NCI-H1417 (cell line): ENCODE measurements at regions not wholly inside any gene's neighbourhood (a gene's known extent, or its start where the extent isn't known, plus 50 kb on each side); places are given as distances from the start of the nearest gene placed in this dataset.

Source experiments
- DNase-seq, 3 experiments: peaks; one replicate each; lab custom pipeline; 2025; lab: John Stamatoyannopoulos, UW

DNA sequence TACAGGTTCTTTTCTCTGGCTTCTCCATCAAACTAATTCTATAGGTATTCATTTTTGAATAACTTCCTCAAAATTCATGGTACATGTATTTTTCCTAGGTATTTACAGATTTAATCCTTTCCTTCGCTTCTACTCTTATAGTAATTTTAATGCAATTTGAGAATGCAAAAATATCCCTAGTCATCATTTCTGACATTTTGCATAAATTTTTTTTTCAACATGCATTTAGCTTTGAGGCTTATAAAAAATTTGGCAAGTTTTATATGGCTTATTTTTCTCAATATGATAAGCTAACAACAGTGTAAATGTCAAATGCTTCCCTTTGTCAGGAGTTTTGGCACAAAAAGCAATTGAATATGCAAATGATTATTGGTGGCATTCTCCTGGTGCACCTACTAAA, 872.6 kb downstream of the FLRT2 start:
- no peak for DNase-seq

DNA sequence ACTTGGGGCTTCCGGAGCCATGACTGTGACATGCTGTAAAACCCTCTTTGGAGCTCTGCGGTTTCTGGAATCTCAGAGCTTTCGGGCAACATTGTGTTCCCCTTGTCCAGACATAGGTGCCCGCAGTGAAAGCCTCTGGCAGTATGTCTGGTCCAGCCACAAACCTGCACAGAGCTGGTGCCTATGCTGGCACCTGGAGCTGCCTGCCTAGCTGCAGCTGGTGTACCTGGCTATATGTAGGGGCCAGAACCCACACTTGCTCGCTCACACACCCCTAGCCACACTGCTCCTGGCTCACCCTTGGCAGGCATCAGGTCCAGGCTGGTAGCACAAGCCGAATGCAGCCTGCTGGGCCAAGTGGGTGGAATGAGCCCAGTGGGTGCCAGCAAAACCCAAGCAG, 861.1 kb downstream of the FLRT2 start:
- DNase-seq, result no peak

DNA sequence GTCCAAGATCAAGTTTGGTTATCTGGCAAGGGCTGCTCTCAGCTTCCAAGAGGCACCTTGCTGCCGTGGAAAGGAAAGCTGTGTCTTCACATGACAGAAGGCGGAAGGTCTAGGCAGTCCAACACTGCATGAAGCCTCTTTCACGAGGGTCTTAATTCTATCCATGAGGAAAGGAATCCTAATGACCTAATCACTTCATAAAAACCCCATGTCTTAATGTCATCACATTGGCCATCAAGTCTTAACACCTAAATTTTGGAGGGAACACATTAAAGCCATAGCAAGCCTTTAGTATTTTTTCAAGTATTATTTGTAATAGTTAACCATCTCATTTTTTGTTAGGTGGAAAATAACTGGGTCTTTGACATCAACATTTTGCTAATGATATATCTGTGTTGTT, 858.3 kb downstream of the FLRT2 start:
- DNase-seq, result no peak

DNA sequence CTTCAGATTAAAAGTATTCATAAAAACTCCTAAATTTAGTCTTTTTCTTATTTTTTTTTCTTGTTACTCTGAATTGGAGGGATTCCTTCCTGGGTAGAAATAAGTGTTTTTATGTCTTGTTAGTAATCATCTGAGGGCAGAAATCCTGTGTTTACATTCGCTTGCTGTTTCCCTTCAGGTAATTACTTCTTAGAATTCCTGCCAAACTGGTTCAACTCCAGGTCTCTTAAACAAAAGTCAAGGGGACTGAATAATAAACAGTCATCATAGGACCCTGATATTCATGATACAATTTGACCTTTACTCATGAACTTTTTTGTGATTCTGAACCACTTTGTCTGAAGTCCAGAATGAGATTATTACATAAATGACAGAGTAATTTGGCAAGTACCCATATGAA, 843.9 kb downstream of the FLRT2 start:
- peak in 1 of 3 experiments; percentile 26 for DNase-seq

DNA sequence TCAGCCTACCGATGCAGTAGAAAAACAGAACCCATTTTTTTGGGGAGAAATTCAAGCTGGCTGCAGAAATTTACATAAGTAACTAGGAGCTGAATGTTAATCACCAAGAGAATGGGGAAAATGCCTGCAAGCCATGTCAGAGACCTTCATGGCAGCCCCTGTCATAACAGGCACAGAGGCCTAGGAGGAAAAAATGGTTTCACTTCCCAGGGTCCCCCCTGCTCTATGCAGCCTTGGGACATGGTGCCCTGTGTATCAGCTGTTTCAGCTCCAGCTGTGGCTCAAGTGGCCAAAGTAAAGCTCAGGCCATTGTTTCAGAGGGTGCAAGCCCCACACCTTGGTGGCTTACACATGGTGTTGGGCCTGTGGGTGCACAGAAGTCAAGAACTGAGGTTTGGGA, 842.5 kb downstream of the FLRT2 start:
- DNase-seq, result no peak

DNA sequence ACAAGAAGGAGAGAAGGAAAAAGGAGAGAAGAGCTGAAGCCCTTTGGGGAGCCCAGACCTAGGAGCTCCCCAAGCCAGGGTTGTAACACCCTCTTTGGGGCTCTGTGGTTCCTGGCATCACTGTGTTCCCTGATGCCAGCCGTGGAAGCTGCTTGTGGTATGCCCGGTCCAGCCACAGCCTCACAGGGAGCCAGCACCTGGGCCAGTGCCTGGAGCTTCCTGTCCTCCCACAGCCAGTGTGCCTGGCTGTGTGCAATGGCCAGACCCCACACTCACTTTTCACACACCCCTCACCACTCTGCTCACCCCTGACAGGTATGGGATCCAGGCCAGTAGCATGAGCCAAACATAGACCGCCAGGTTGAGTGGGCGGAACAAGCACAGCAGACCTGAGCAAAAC, 834.7 kb downstream of the FLRT2 start:
- no peak for DNase-seq

DNA sequence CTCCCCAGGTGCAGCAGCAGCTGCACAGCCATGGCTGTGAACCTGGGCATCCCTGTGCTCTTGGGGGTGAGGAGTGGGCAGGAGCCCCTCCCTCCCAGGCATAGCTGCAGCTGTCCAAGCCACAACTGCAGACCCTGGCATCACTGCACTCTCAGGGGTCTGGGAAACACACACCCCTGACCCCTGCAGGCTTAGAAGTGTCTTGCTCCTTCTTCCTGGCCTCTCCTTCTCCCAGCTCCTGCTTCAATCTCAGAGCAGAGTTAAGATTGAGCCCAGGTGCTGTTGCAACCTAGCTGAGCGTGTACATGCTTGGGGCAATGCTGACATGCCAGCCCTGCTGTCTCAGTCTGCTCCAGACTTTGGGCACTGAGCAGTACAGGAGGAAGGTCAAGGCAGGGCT, 833.6 kb downstream of the FLRT2 start:
- DNase-seq, result no peak

DNA sequence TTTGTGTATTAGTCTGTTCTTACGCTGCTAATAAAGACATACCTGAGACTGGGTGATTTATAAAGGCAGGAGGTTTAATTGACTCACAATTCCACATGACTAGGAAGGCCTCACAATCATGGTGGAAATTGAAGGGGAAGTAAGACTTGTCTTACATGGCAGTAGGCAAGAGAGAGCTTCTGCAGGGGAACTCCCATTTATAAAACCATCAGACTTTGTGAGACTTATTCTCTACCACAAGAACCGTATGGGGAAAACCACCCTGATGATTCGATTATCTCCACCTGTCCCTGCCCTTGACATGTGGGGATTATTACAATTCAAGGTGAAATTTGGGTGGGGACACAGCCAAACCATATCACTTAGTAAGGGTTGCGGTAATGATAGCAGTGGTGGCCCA, 833.1 kb downstream of the FLRT2 start:
- no peak for DNase-seq

DNA sequence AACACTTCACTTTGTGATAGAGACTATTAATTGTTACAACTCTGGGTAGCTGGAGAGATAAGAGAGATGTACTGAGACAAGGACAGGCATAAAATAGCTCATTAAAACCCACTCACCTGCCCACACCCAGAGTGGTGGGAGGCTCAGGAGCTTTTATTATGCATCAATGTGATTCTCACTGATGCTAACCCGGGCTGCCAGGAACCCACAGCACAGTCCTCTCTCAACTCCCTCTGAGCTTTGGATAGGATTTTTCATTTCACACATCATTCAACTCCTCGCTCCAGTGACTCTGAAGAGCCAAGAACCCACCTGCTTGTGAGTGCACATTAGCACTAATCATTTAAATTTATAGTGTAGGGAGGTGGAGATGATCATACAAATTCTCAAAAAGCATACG, 827.9 kb downstream of the FLRT2 start:
- peak; percentile 55 to 97 (median 87) for DNase-seq

DNA sequence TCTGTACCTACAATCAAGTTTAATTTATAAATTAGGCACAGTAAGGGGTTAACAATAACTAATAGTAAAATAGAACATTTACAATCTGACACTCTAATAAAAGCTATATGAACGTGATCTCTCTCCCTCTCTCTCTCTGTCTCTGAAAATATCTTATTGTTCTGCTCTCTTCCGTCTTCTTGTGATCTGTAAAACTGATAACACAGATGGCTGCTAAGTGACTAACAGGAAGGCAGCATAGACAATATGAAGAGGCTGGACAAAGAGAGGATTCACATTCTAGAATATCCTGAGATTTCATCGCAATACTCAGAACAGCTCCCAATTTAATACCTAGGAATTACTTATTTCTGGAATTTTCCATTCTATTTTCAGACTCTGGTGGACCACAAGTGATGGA, 827.2 kb downstream of the FLRT2 start:
- peak in 1 of 3 experiments; percentile 19 for DNase-seq

DNA sequence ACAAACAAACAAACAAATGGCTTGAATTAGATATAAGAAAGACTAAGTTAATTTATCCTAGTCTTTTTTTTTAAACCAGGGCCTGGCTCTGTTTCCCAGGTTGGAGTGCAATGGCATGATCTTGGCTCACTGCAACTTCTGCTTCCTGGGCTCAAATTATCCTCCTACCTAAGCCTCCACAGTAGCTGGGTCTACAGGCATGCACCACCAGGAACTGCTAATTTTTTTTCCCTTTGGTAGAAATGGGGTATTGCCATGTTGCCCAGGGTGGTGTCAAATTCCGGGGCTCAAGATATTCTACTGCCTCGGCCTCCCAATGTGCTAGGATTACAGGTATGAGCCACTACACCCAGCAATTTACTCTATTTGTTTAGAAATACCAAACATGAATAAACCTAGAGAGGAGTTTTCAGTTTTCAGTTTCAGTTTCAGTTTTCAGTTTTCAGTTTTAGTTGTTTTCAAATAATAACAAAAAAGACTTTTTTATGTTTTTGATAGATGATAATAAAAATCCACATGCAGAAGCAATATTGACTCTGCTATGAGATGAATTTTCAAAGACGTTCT, 817.0 kb downstream of the FLRT2 start:
- no peak for DNase-seq

DNA sequence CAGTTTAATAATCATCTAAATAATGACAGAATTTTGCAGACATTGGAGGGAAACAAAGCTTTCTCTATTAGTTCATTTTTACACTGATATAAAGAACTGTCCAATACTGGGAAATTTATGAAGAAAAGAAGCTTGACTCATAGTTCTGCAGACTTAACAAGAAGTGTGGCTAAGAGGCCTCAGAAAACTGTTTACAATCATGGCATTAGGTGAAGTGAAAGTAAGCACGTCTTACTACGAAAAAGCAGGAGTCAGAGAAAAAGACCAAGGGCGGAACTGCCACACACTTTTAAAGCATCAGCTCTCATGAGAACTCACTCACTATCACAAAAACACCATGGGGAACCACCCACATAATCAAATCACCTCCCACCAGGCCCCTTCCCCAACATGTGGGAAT, 804.4 kb downstream of the FLRT2 start:
- no peak for DNase-seq

DNA sequence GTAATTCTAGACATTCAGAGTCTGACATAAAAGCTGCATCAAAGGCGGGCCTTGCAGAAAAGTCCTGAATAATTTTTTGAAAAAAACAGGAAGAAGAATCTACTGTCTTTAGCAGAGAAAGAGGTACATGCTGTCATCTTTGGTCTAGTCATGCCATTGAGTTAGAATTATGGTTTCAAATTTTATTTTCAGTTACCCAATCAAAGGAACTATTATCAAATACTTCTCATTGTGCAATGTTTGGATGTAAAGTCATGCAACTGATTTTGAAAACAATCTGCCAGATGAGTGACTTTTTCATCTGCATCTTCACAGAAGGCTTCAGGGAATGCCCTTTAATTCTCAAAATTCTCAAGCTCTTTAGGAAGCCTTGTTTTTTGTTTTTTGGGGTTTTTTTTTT, 803.5 kb downstream of the FLRT2 start:
- DNase-seq, result no peak

DNA sequence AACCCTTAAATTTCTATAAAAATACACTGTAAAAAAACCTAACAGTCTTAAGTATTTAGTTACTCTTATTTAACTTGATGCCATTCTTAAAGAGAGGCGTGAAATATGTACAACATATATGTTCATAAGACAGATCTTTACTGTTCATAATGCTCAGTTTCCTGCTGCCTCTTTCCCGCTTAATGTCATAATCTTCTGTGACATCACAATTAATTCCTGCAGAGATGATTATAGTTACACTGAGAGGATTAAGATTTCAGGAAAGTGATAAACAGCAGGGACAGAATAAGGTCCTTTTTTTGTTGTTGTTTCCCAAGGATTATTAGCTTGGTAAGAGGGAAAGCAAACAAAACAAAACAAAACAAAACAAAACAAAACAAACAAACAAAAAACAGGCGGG, 801.4 kb downstream of the FLRT2 start:
- DNase-seq, result peak in 1 of 3 experiments; percentile 62

DNA sequence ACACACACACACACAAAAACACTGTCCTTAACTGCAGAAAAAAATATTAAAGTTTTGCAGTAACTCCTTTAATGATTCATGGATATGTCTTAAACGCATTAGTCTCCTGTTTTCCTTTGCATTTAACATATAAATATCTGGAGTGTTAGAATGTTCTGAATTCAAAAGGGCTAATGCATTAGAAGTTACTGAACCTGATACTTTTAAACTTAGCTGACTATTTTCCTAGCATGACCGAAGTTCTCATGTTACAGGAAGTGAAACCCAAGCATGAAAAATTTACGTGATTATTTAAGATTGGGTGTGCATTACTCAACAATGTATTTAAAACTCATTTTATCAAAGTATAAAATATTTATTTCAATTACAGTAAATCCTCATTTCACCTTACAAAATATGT, 791.2 kb downstream of the FLRT2 start:
- no peak for DNase-seq

DNA sequence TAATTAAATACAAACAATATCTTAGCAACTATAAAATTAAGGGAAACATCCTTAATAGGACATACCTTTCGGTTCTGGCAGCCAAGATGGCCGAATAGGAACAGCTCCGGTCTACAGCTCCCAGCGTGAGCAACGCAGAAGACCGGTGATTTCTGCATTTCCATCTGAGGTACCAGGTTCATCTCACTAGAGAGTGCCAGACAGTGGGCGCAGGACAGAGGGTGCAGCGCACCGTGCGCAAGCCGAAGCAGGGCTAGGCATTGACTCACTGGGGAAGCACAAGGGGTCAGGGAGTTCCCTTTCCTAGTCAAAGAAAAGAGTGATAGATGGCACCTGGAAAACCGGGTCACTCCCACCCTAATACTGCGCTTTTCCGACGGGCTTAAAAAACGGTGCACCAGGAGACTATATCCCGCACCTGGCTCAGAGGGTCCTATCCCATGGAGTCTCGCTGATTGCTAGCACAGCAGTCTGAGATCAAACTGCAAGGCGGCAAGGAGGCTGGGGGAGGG, 782.3 kb downstream of the FLRT2 start:
- peak; percentile 14 to 36 (median 31) for DNase-seq

DNA sequence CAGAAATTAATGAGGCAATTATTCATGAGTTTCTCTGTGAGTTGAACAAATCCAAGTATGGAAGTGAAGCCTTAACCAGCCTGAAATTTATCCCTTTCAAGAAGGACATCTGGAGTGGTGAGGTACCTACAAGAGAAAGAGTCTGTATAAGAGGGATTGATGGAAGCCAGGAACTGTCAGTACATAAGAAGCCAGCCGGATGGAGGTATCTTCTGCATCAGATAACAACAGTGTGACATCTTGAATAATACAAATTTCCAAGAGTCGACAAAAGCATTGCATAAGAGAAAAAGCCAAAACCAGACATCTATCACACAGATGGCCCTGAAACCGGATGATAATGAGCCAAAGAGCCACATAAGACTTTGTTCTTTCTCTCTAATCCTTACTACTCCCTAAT, 781.2 kb downstream of the FLRT2 start:
- DNase-seq, result no peak

DNA sequence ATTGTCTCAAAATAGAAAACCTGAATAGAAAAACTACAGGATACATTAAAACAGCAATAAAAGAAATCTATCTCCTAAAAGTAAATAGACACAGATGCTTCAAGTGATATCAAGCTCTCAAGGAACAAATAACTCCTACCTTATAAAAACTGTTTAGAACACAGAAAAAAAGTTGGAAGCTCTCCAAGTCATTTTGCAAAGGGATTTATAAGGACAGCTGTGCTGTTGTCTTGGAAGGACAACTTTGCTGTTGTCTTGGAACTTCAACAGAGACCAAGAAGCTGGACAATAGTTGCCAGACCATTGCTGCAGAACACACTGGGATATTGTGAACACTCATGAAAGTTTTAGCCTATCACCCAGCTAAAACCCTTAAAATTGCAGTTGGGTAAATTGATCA, 780.7 kb downstream of the FLRT2 start:
- no peak for DNase-seq

DNA sequence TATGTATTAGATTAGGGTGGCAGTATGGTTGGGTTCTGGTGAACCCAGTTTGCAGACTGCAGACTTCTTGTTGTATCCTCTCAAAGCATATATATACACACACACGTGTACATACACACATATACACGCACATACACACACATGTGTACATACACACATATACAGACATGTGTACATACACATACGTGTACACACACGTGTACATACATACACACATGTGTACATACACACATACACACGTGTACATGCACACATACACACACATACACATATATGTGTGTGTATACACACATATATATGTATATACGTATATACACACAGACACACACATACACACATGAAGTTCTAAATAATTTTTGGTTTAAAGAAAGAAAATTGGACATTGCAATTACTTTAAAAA, 780.2 kb downstream of the FLRT2 start:
- DNase-seq, result no peak

DNA sequence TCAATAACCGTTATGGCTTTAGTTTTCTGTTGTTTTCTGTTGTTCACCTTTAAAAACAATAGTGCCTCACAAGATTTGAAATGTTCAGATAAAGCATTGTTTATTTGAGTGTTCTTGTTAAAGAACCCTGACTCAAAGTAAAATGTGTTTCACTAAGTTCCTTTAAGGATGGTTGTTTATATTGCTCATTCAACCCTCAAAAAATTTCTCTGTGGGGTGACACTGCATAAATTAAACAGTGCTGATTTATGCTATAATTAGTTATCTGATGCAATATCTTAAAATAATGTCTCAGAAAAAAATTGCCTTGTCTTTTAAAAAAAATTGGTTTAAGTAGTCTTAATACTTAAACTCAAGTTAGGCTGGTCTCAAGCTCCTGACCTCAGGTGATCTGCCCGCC, 775.1 kb downstream of the FLRT2 start:
- DNase-seq, result peak in 1 of 3 experiments; percentile 37

DNA sequence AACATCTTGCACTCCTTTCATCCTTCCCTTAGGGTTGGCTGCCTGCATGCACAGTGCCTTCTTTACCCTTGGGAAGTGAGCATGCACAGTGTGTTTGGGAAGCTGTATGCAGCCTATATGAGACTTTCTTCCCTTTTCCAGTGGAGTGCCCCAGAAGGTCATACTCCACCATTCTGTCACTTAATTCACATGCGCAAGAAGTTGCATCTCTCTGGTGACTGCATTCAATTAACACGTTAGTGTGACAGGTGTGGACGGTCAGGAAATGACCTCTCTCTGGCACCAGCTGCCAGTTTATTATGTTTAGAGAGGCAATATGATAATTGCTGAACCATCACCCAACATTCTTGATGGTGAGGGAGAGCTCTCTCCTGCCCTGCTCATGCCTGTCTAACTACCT, 770.0 kb downstream of the FLRT2 start:
- DNase-seq, result peak in 2 of 3 experiments; percentile 36 to 77

DNA sequence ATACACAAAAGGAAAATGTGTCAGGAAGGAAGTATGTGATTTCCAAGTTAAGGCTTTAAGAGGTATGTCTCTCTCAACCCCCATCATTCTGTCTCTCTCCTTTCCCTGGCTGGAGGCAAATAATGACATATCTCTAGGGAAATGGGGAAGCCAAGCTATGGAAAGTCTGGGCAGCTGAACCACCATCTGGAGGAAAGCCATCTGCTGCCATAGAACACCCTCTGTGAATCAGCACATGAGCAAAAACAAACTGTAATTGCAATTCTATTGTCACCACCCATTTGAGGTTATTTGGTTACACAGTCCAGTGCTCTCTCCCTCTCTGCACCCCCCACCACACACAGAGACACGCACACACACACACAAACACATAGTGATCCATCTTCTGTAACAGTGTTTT, 766.2 kb downstream of the FLRT2 start:
- DNase-seq, result peak; percentile 35 to 81 (median 80)

DNA sequence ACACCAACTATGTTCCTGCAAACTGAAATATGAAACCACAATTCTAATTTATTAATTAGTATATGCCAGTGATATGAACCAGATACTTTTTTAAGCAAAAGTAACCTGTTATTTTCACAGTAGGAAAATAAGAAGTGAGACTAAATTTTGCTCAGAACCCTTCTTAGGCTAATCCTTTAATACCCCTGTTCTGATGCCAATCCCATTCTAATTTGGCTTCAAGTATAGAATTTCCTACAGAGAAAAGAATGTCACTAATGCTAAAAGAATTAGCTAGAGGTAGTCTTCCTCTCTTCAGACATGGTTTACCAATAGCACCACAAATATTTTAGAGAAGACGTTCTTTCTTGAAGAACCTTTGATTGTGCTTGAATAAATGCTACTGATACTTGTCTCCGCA, 758.4 kb downstream of the FLRT2 start:
- no peak for DNase-seq

DNA sequence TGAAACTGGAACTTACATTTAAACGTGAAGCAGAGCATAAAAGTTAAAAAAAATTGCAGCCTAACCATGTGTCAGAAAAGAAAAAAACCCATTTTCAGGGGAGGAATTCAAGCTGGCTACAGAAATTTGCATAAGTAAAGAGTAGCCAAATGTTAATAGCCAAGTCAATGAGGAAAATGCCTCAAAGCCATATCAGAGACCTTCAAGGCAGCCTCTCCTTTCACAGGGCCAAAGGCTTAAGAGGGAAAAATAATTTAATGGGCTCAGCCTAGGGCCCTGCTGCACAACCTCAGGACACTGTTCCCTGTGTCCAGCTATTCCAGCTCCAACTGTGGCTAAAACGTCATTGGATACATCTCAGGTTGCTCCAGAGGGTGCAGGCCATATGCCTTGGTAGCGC, 749.5 kb downstream of the FLRT2 start:
- DNase-seq, result no peak

DNA sequence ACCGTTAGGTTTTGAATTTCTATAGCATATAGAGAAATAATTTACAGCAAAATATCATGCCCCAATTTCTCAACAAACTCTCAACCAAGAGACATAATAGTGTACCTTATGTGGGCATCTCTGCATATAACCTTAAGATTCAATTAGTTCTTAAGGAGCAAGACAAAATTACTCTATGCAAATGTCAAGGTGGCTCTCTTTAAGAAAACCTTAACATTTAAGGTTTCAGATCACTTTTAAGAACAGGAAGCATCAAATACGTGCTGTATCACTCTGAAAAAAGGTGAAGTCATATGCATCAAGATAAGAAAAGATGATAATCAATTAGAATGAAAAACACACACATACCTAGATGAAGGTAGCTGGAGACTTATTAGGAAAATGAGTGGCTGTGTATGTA, 728.0 kb downstream of the FLRT2 start:
- no peak for DNase-seq
